Peyer's patch (tissue), 4 donors: ENCODE measurements at regions not wholly inside any gene's neighbourhood (a gene's known extent, or its start where the extent isn't known, plus 50 kb on each side); places are given as distances from the start of the nearest gene placed in this dataset.

ENCODE experiments used
- DNase-seq, 3 donors: peaks; one replicate each; pipeline ENCODE4 v3.0.0-alpha.2; 2017 to 2019
- H3K27ac ChIP-seq, 4 donors: fragments of 200-600 bp; sonication (generic); one replicate each; pipeline ENCODE4 v1.5.1; 2016 to 2019
- H3K27me3 ChIP-seq, 2 donors: fragments of 200-600 bp; sonication (generic); one replicate each; pipeline ENCODE4 v1.5.1; 2019
- H3K36me3 ChIP-seq, 3 donors: fragments of 200-600 bp; sonication (generic); one replicate each; pipeline ENCODE4 v1.5.1; 2016 to 2019
- H3K4me1 ChIP-seq, 4 donors: fragments of 200-600 bp; sonication (generic); one replicate each; pipeline ENCODE4 v1.5.1; 2016 to 2019
- H3K4me3 ChIP-seq, 4 donors: fragments of 200-600 bp; sonication (generic); 1 replicate in 3 of 4; 2 replicates in 1 of 4; pipeline ENCODE4 v1.5.1; 2016 to 2019; ENCODE audit warnings: mild to moderate bottlenecking in 1 of 4
- H3K9me3 ChIP-seq, 4 donors: fragments of 200-600 bp; sonication (generic); one replicate each; pipeline ENCODE4 v1.5.1; 2016 to 2019; ENCODE audit warnings: mild to moderate bottlenecking in 1 of 4
- POLR2A ChIP-seq, 2 donors: fragments of 450-650 bp; IDR thresholded peaks; one replicate each; pipeline ENCODE4 v1.5.1; 2017; ENCODE audit warnings: antibody characterized with exemption in 2 of 2, mild to moderate bottlenecking in 2 of 2, moderate library complexity in 2 of 2
- TF ChIP-seq, protein P1 (sequence below), 6 experiments: fragments of 450-650 bp in 4 of 6; fragments of 200-600 bp in 2 of 6; sonication (generic) in 1 of 6; IDR thresholded peaks; one replicate each; pipeline ENCODE4 v1.5.1; 2017 to 2019; ENCODE audit warnings: antibody characterized with exemption in 6 of 6, mild to moderate bottlenecking in 3 of 6, moderate library complexity in 1 of 6

DNA sequence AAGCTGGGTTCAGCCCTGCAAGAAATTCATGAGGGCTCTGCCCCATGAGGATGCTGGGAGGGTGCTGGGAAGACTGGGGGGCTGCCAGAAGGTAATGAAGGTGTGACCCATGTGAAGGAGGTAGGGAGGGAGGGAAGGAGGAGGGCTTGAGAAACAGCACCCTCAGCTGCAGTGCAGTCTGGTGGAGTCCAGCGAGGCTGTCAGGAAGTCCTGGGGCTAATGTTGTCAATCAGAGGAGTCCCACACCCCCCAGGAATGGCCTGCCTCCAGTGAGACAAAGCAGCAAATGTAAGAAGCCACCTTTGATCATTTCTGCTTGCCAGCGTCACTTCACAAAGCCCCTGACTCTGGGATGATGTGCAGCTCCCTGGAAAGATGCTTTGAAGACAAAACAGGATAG lies 248.4 kb downstream of the SH3BP4 start:
- H3K36me3 ChIP-seq, result no peaks in the 10 kb centered on the region
- H3K27me3 ChIP-seq, result no peaks in the 10 kb centered on the region
- H3K27ac ChIP-seq, result no peak overlapping the region
- no peak overlapping the region for H3K4me3 ChIP-seq
- DNase-seq, result no peak
- TF ChIP-seq POLR2A (IDR thresholded peaks at IDR 0.05), result no peak
- TF ChIP-seq, protein P1, sequence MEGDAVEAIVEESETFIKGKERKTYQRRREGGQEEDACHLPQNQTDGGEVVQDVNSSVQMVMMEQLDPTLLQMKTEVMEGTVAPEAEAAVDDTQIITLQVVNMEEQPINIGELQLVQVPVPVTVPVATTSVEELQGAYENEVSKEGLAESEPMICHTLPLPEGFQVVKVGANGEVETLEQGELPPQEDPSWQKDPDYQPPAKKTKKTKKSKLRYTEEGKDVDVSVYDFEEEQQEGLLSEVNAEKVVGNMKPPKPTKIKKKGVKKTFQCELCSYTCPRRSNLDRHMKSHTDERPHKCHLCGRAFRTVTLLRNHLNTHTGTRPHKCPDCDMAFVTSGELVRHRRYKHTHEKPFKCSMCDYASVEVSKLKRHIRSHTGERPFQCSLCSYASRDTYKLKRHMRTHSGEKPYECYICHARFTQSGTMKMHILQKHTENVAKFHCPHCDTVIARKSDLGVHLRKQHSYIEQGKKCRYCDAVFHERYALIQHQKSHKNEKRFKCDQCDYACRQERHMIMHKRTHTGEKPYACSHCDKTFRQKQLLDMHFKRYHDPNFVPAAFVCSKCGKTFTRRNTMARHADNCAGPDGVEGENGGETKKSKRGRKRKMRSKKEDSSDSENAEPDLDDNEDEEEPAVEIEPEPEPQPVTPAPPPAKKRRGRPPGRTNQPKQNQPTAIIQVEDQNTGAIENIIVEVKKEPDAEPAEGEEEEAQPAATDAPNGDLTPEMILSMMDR (IDR thresholded peaks at IDR 0.05), result no peak
- H3K9me3 ChIP-seq, result no peaks in the 10 kb centered on the region
- H3K4me1 ChIP-seq, result no peaks in the 10 kb centered on the region

DNA sequence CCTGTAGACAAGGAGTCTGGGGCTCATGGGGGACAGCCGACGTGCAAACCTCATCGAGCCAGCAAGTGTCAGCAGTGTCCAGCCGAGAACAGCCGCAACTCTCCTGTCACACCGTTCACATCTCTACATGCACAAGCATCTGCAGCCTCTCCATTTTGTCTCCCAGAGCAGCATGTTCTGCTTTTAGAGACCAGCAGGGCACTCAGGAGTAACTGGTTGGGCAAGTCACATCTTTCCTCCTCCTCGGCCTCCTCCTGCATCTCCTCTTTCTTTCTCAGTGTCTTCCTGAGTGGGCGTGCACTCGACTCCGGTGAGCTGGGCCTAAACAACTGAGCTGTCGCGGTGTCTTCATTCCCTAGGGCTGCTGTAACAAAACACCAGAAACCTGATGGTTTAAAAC lies 249.9 kb downstream of the SH3BP4 start:
- no peak overlapping the region for H3K27ac ChIP-seq
- no peak for DNase-seq
- no peak for TF ChIP-seq POLR2A (IDR thresholded peaks at IDR 0.05)
- TF ChIP-seq, protein P1 (IDR thresholded peaks at IDR 0.05), result no peak
- H3K36me3 ChIP-seq, result no peaks in the 10 kb centered on the region
- no peak overlapping the region for H3K4me3 ChIP-seq
- no peaks in the 10 kb centered on the region for H3K9me3 ChIP-seq
- H3K4me1 ChIP-seq, result no peaks in the 10 kb centered on the region
- H3K27me3 ChIP-seq, result no peaks in the 10 kb centered on the region

DNA sequence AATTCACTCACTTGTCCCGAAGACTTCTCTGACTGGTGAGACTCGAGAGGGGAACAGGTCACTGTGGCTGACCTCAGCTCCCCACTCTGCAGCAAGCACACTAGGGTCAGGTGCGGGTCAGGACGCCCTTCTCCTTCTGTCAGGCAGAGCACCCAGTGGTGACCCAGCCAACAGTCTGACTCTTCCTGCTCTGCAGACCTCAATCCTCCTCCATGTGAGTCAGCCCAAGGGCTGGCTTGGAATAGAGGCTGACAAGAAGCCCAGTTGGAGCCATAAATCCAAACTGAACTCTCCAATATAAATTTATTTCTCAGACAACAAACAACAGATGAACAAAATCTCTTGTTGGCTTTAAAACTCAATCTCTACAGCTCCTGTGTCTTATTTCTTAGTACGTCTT lies 253.1 kb downstream of the SH3BP4 start:
- H3K4me1 ChIP-seq, result no peaks in the 10 kb centered on the region
- no peak overlapping the region for H3K4me3 ChIP-seq
- TF ChIP-seq POLR2A (IDR thresholded peaks at IDR 0.05), result no peak
- TF ChIP-seq, protein P1 (IDR thresholded peaks at IDR 0.05), result no peak
- DNase-seq, result no peak
- no peaks in the 10 kb centered on the region for H3K9me3 ChIP-seq
- no peaks in the 10 kb centered on the region for H3K27me3 ChIP-seq
- no peak overlapping the region for H3K27ac ChIP-seq
- H3K36me3 ChIP-seq, result no peaks in the 10 kb centered on the region

DNA sequence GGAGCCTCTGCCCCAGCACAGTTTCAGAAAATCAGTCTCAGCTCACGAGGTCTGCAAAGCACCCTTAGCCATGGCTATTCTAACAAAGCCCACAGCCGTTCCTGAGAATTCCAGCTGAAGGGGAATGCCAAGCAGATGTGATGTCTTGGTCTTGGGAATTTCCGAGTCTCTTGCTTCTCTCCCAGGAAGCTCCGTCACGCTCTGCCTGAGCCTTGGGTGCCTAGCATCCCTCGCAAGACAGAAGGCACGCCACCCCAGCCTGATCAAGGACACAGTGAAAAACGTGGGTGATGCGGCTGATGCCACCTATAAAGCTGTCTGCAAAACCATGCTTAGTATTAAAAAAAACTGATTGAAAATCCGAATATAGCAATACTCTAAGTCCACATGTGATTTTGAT lies 254.6 kb downstream of the SH3BP4 start:
- Histone ChIP-seq H3K27me3 (no peaks in the 10 kb centered on the region), H3K36me3 (no peaks in the 10 kb centered on the region), H3K9me3 (no peaks in the 10 kb centered on the region), H3K4me1 (no peaks in the 10 kb centered on the region), H3K27ac (no peak overlapping the region), H3K4me3 (no peak overlapping the region)
- TF ChIP-seq, protein P1 (IDR thresholded peaks at IDR 0.05), result no peak
- no peak for TF ChIP-seq POLR2A (IDR thresholded peaks at IDR 0.05)
- no peak for DNase-seq

DNA sequence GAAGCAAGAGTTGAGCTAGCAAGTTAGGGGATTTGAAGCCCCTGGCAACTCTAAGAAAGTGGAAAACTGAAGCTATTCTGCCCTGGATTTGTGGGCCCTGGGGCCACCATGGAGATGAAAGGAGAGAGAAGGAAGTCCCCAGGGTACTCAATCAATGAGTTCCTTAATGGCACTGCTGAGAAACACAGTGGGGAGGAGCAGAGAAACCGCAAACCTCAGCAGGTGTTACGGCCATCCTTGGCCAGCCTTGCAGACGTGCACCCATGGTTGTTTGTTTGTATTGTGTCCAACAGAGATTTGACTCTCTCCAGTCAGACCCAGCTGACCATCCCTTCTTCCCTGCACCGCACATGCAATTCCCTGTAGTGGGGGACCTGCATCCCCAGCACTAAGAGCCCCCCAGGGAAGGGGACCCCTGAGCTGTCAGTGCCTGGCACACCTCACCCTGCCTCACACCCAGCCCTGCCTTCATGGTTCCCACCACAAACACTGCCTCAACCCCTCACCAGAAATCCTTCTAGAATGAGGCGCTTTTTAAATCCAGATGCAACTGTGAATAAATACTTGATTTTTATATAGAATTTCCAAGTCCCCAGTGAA lies 255.3 kb downstream of the SH3BP4 start:
- no peaks in the 10 kb centered on the region for H3K27me3 ChIP-seq
- TF ChIP-seq, protein P1 (IDR thresholded peaks at IDR 0.05), result no peak
- TF ChIP-seq POLR2A (IDR thresholded peaks at IDR 0.05), result no peak
- no peak overlapping the region for H3K4me3 ChIP-seq

DNA sequence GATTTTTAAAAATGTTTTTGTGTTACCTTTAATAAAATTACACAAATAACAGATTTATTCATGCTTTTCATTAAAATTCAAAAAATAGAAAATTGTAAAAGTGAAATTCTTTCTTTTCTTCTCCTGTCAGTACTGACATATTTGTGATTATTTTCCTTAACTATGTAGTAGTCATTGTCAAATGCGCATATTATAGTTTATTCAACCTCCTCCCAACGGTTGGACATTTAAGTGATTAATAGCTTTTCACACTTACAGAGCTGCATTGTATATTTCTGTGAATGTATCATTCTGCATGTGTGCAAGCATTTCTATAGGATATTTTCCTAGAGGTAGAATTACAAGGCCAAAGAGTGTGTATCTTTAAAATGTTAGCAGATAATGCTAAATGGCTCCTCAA lies 259.2 kb downstream of the SH3BP4 start:
- H3K4me3 ChIP-seq, result no peak overlapping the region
- H3K9me3 ChIP-seq, result no peaks in the 10 kb centered on the region
- no peak overlapping the region for H3K27ac ChIP-seq
- H3K27me3 ChIP-seq, result no peaks in the 10 kb centered on the region
- no peaks in the 10 kb centered on the region for H3K36me3 ChIP-seq
- no peak for DNase-seq
- no peaks in the 10 kb centered on the region for H3K4me1 ChIP-seq
- TF ChIP-seq, protein P1 (IDR thresholded peaks at IDR 0.05), result no peak
- no peak for TF ChIP-seq POLR2A (IDR thresholded peaks at IDR 0.05)

More for the DNA sequence above, 255.3 kb downstream of the SH3BP4 start:
- no peak for DNase-seq
- Histone ChIP-seq H3K9me3 (no peaks in the 10 kb centered on the region), H3K27ac (no peak overlapping the region), H3K4me1 (no peaks in the 10 kb centered on the region), H3K36me3 (no peaks in the 10 kb centered on the region)
